MCF 10A (cell line): ENCODE measurements at regions not wholly inside any gene's neighbourhood (a gene's known extent, or its start where the extent isn't known, plus 50 kb on each side); places are given as distances from the start of the nearest gene placed in this dataset.
"Not testable (repeated sequence)": the region's sequence is repeated elsewhere in the genome, so short reads cannot be mapped to it uniquely, and the experiment has no call there.

Source experiments
- BruUV-seq: library from RNA; stranded (reverse); fragments of 400-500 nt; replicated peaks from 2 replicates; lab custom pipeline; 2021; lab: Mats Ljungman, UMichigan
- CTCF ChIA-PET: fragments of 300-600 bp; sonication (Branson Sonifier 250); formaldehyde crosslinking; extraction: SDS; loops from one replicate; lab custom pipeline; 2021; ENCODE audit warnings: antibody characterized with exemption, inconsistent platforms; lab: Yijun Ruan, JAX
- POLR2A ChIA-PET: fragments of 300-600, 350-650 bp; sonication (Branson Sonifier 250); formaldehyde crosslinking; extraction: SDS; loops from one replicate; lab custom pipeline; 2020; ENCODE audit warnings: antibody characterized with exemption, inconsistent platforms; lab: Yijun Ruan, JAX
- DNase-seq: peaks from one replicate; pipeline ENCODE4 v3.0.0-alpha.2; 2018; ENCODE audit not compliant: unreplicated experiment
- H3K27ac Mint-ChIP-seq: one replicate; pipeline ENCODE4 v1.8.0; 2022; ENCODE audit warnings: mild to moderate bottlenecking, low read depth, mixed read lengths; ENCODE audit not compliant: unreplicated experiment
- H3K27me3 Mint-ChIP-seq: one replicate; pipeline ENCODE4 v1.8.0; 2022; ENCODE audit warnings: mixed read lengths; ENCODE audit not compliant: insufficient read depth, unreplicated experiment
- H3K36me3 Mint-ChIP-seq: one replicate; pipeline ENCODE4 v1.8.0; 2022; ENCODE audit warnings: mild to moderate bottlenecking, moderate library complexity, mixed read lengths; ENCODE audit not compliant: insufficient read depth, unreplicated experiment
- H3K4me1 Mint-ChIP-seq: one replicate; pipeline ENCODE4 v1.8.0; 2022; ENCODE audit warnings: mixed read lengths; ENCODE audit not compliant: insufficient read depth, unreplicated experiment
- H3K4me3 Mint-ChIP-seq: one replicate; pipeline ENCODE4 v1.8.0; 2022; ENCODE audit warnings: mild to moderate bottlenecking, moderate library complexity, mixed read lengths; ENCODE audit not compliant: unreplicated experiment
- H3K9me3 Mint-ChIP-seq: one replicate; pipeline ENCODE4 v1.8.0; 2022; ENCODE audit warnings: mixed read lengths; ENCODE audit not compliant: unreplicated experiment
- intact Hi-C: fragments of 100-400 bp; cut with micrococcal nuclease; formaldehyde crosslinking; loops from 2 replicates; pipeline ENCODE4 v1.14.1; 2022
- TF ChIP-seq, protein P1 (sequence below): fragments of 200-600 bp; IDR thresholded peaks from one replicate; pipeline ENCODE4 v1.8.0; 2022; ENCODE audit warnings: antibody characterized with exemption, mild to moderate bottlenecking; ENCODE audit not compliant: unreplicated experiment

DNA sequence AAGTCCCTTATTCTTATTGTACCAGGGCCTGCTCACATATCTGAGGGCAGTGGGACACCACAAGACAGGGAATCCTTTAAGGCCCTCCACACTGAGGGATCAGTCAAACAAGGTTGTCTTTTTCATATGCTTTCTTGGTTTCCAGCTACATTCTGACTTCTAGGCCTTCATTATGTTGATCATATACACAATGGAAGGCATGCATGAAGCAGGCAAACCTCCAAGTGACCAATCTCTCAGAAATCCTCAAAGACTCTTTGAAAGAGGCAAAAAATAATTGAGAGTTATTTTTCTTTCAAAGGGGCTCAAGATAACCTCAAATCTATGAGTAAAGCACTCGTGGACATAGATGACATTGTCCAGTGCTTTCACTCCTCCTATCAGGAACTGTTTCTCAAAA is 1195.9 kb upstream of the ACO1 start:
- Mint-ChIP-seq H3K9me3 (no peaks in the 10 kb centered on the region), H3K4me1 (peaks cover 18% of the 10 kb centered on the region), H3K36me3 (no peaks in the 10 kb centered on the region), H3K4me3 (no peak overlapping the region), H3K27ac (no peak overlapping the region), H3K27me3 (no peaks in the 10 kb centered on the region)
- BruUV-seq = no TSS peak
- no peak for DNase-seq
- ChIA-PET POLR2A (no interaction called here), CTCF (no interaction called here)
- intact Hi-C loops = loop anchor here (10.0 kb wide), 1 partner anchor 86 kb away; no protein-coding TSS in a partner anchor
- TF ChIP-seq, protein P1, sequence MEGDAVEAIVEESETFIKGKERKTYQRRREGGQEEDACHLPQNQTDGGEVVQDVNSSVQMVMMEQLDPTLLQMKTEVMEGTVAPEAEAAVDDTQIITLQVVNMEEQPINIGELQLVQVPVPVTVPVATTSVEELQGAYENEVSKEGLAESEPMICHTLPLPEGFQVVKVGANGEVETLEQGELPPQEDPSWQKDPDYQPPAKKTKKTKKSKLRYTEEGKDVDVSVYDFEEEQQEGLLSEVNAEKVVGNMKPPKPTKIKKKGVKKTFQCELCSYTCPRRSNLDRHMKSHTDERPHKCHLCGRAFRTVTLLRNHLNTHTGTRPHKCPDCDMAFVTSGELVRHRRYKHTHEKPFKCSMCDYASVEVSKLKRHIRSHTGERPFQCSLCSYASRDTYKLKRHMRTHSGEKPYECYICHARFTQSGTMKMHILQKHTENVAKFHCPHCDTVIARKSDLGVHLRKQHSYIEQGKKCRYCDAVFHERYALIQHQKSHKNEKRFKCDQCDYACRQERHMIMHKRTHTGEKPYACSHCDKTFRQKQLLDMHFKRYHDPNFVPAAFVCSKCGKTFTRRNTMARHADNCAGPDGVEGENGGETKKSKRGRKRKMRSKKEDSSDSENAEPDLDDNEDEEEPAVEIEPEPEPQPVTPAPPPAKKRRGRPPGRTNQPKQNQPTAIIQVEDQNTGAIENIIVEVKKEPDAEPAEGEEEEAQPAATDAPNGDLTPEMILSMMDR = no peak

GRCh38 chr9:31210978-31211570 is 1173.4 kb upstream of the ACO1 start:
- Mint-ChIP-seq H3K4me3 (no peak overlapping the region), H3K27ac (no peak overlapping the region), H3K27me3 (no peaks in the 10 kb centered on the region), H3K36me3 (no peaks in the 10 kb centered on the region), H3K9me3 (no peaks in the 10 kb centered on the region), H3K4me1 (no peaks in the 10 kb centered on the region)
- DNase-seq = no peak
- ChIA-PET POLR2A (interaction anchor here (0.7 to 0.8 kb wide), 2 partner anchors 25 to 1069 kb away, joined by 3 read pairs; no protein-coding TSS in a partner anchor), CTCF (interaction anchor here (0.5 to 0.7 kb wide), 2 partner anchors 360 to 1608 kb away, joined by 3 to 4 read pairs; no protein-coding TSS in a partner anchor)
- BruUV-seq = no TSS peak
- TF ChIP-seq, protein P1 = no peak
- intact Hi-C loops = no loop called here

- H3K27me3 Mint-ChIP-seq, intact Hi-C loops, BruUV-seq, DNase-seq, H3K4me1 Mint-ChIP-seq, H3K4me3 Mint-ChIP-seq, H3K27ac Mint-ChIP-seq, H3K36me3 Mint-ChIP-seq, CTCF ChIA-PET: not testable (repeated sequence)
- POLR2A ChIA-PET = interaction anchor here (0.7 kb wide), 1 partner anchor 57 kb away, joined by 3 read pairs; no protein-coding TSS in a partner anchor
- H3K9me3 Mint-ChIP-seq = peaks cover 13% of the 10 kb centered on the region
Measured at GRCh38 chr9:31229976-31230375, 1154.5 kb upstream of the ACO1 start.

DNA sequence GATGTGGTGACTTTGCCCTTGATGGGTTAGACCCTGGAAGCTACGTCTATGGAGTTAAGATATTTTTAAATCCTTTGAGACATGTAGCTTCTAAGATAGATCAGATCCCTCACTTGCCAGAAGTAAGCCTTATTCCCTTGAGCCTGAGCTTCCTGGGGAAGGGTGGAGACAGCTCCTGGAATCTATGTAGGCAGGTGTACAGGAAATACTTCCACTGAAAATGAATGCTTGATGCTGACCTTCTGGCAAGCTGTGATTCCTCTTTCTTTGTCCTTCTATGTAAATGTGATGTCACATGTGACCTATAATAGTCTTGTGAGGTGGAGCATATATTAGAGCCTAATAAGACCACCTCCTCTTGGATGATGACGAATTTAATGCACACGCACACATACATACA is 1152.0 kb upstream of the ACO1 start:
- no peaks in the 10 kb centered on the region for H3K4me1 Mint-ChIP-seq
- TF ChIP-seq, protein P1 = no peak
- no peaks in the 10 kb centered on the region for H3K27me3 Mint-ChIP-seq
- POLR2A ChIA-PET = interaction anchor here (1.3 kb wide), 1 partner anchor 19 kb away, joined by 4 read pairs; no protein-coding TSS in a partner anchor
- H3K27ac Mint-ChIP-seq = no peak overlapping the region
- CTCF ChIA-PET = no interaction called here
- peaks cover 8% of the 10 kb centered on the region for H3K9me3 Mint-ChIP-seq
- no peaks in the 10 kb centered on the region for H3K36me3 Mint-ChIP-seq
- DNase-seq = no peak
- intact Hi-C loops = no loop called here
- no peak overlapping the region for H3K4me3 Mint-ChIP-seq
- BruUV-seq = no TSS peak
